Heart left ventricle (tissue), 16 donors: ENCODE measurements at regions not wholly inside any gene's neighbourhood (a gene's known extent, or its start where the extent isn't known, plus 50 kb on each side); places are given as distances from the start of the nearest gene placed in this dataset.

Source experiments
- ATAC-seq, 4 donors: fragments of 200-7000 bp; cut with Tn5 transposase; one replicate each; pipeline ENCODE4 v1.9.1; 2020 to 2022; ENCODE audit warnings: moderate library complexity in 4 of 4, mild to moderate bottlenecking in 3 of 4, moderate number of reproducible peaks in 1 of 4
- DNase-seq, 5 donors: peaks; one replicate each; pipeline ENCODE4 v3.0.0-alpha.2; 2020
- H3K27ac ChIP-seq, 12 donors: fragments of 200-600 bp; sonication (generic) in 4 of 12; one replicate each; pipeline versions ENCODE4 v1.5.0 to v1.8.0; 2016 to 2022; ENCODE audit warnings: mild to moderate bottlenecking in 2 of 12
- H3K27me3 ChIP-seq, 9 donors: fragments of 200-600 bp; sonication (generic) in 2 of 9; one replicate each; pipeline versions ENCODE4 v1.5.1 to v1.8.0; 2016 to 2022; ENCODE audit warnings: mild to moderate bottlenecking in 3 of 9
- H3K36me3 ChIP-seq, 9 donors: fragments of 200-600 bp; sonication (generic) in 2 of 9; one replicate each; pipeline versions ENCODE4 v1.5.0 to v1.8.0; 2018 to 2022; ENCODE audit warnings: mild to moderate bottlenecking in 2 of 9
- H3K4me1 ChIP-seq, 12 donors: fragments of 200-600 bp; sonication (generic) in 4 of 12; one replicate each; pipeline versions ENCODE4 v1.5.0 to v1.8.0; 2016 to 2022; ENCODE audit warnings: mild to moderate bottlenecking in 3 of 12
- H3K4me3 ChIP-seq, 12 donors: fragments of 200-600 bp; sonication (generic) in 4 of 12; one replicate each; pipeline versions ENCODE4 v1.5.0 to v1.8.0; 2017 to 2022; ENCODE audit warnings: mild to moderate bottlenecking in 9 of 12, moderate library complexity in 4 of 12
- H3K9me3 ChIP-seq, 12 donors: fragments of 200-600 bp; sonication (generic) in 4 of 12; one replicate each; pipeline versions ENCODE4 v1.5.0 to v1.8.0; 2016 to 2022; ENCODE audit warnings: mild to moderate bottlenecking in 1 of 12
- POLR2A ChIP-seq, 2 donors: fragments of 450-650 bp; IDR thresholded peaks; one replicate each; pipeline ENCODE4 v1.6.1; 2017; ENCODE audit warnings: antibody characterized with exemption in 2 of 2, mild to moderate bottlenecking in 2 of 2, moderate library complexity in 2 of 2
- WGBS, 4 donors: extraction: QIAGEN DNeasy Blood & Tissue Kit in 2 of 4; methylation state at CpG; one replicate each; pipeline versions ENCODE4 v1.1.5 to v1.1.7; 2013 to 2018; 5-methylcytosine and 5-hydroxymethylcytosine counted together
- intact Hi-C, 10 donors: fragments of 100-400 bp; cut with DNase I; formaldehyde crosslinking; loops; one replicate each; pipeline versions ENCODE4 v1.11.1 to v1.14.2; 2022
- TF ChIP-seq, protein P1 (sequence below), 12 donors: fragments of 200-600 bp; sonication (generic) in 4 of 12; IDR thresholded peaks; one replicate each; pipeline versions ENCODE4 v1.5.0 to v1.8.0; 2018 to 2022; ENCODE audit warnings: antibody characterized with exemption in 12 of 12, mild to moderate bottlenecking in 5 of 12
- donor health status: ischemic (EF 13 %, LVEDD 7.1; RV severe dilation, severe dysfunction).
- donor health status: healthy with polysubstance abuse.
- donor health status: DM: no; HTN: yes; CAD: no.
- donor health status: DM: no; HTN: no; CAD: no.
- donor health status: ischemic (EF 25% LVEDD 6.9; RV normal size, moderate dysfunction).
- donor health status: ischemic (EF 25% LVEDD 5.7; RV mildly dilated, moderate dysfunction).
- donor health status: healthy.
- donor health status: DM: yes; HTN: yes; CAD: no.
- donor health status: ischemic (EF 35%, LVEDD 5.7; RV mildly dilated, moderate dysfunction).
- donor health status: nonischemic (EF 11% LVEDD 7.7; RV severe dilation, severe dysfunction).
- donor health status: DM: yes; HTN: yes; CAD: no.
- donor health status: PGD.
- donor health status: ischemic (EF 29% LVEDD 5.4; RV normal size, mild dysfunction).
- donor health status: nonischemic (EF 23%, LVEDD 6.1; RV moderate dilation, normal function).

DNA sequence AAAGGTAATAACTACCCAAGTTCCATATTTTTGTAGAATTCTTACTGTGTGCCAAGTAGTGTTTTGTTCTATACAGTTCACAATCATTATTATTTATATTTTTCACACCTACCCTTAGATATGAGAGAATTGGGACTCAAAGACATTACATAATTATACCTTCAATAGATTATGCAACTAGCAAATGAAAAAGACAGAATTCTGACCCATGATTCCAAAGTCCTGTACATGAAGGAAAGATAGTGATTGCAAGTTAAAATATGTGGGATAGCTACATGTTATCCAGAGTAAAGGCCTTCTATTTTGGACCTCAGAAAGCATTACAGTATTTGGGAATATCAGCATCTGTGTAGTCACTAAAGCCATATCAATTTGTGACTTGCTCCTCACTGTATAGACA is 581.0 kb downstream of the ELAVL2 start:
- DNase-seq (no peak), ATAC-seq (no peak)
- Histone ChIP-seq H3K27me3 (no peaks in the 10 kb centered on the region), H3K4me3 (no peak overlapping the region), H3K36me3 (no peaks in the 10 kb centered on the region), H3K4me1 (no peaks in the 10 kb centered on the region), H3K9me3 (peaks cover 0 to 7% (median 0%) of the 10 kb centered on the region in 12 donors), H3K27ac (no peak overlapping the region)
- intact Hi-C loops = no loop called here
- TF ChIP-seq POLR2A (IDR thresholded peaks at IDR 0.05) = no peak
- TF ChIP-seq, protein P1, sequence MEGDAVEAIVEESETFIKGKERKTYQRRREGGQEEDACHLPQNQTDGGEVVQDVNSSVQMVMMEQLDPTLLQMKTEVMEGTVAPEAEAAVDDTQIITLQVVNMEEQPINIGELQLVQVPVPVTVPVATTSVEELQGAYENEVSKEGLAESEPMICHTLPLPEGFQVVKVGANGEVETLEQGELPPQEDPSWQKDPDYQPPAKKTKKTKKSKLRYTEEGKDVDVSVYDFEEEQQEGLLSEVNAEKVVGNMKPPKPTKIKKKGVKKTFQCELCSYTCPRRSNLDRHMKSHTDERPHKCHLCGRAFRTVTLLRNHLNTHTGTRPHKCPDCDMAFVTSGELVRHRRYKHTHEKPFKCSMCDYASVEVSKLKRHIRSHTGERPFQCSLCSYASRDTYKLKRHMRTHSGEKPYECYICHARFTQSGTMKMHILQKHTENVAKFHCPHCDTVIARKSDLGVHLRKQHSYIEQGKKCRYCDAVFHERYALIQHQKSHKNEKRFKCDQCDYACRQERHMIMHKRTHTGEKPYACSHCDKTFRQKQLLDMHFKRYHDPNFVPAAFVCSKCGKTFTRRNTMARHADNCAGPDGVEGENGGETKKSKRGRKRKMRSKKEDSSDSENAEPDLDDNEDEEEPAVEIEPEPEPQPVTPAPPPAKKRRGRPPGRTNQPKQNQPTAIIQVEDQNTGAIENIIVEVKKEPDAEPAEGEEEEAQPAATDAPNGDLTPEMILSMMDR (IDR thresholded peaks at IDR 0.05) = no peak

- H3K36me3 ChIP-seq = no peaks in the 10 kb centered on the region
- WGBS, 4 donors = 73 to 76% (median 74%) methylated on average over 9 of the region's 9 CpGs
- no peak for TF ChIP-seq POLR2A (IDR thresholded peaks at IDR 0.05)
- TF ChIP-seq, protein P1 (IDR thresholded peaks at IDR 0.05) = no peak
- intact Hi-C loops = no loop called here
- H3K4me3 ChIP-seq = no peak overlapping the region
- peaks cover 0 to 11% (median 0%) of the 10 kb centered on the region in 12 donors for H3K9me3 ChIP-seq
- no peaks in the 10 kb centered on the region for H3K4me1 ChIP-seq
- no peaks in the 10 kb centered on the region for H3K27me3 ChIP-seq
- ATAC-seq (no peak), DNase-seq (no peak)
- H3K27ac ChIP-seq = no peak overlapping the region
Measured at GRCh38 chr9:23254404-23255184, 571.4 kb downstream of the ELAVL2 start.

- Histone ChIP-seq H3K27me3 (no peaks in the 10 kb centered on the region), H3K4me1 (no peaks in the 10 kb centered on the region), H3K36me3 (no peaks in the 10 kb centered on the region), H3K9me3 (peaks cover 0 to 11% (median 0%) of the 10 kb centered on the region in 12 donors), H3K27ac (no peak overlapping the region), H3K4me3 (no peak overlapping the region)
- ATAC-seq (no peak), DNase-seq (no peak)
- 71 to 75% (median 73%) methylated on average over 3 of the region's 3 CpGs for WGBS, 4 donors
- intact Hi-C loops = no loop called here
- no peak for TF ChIP-seq POLR2A (IDR thresholded peaks at IDR 0.05)
- TF ChIP-seq, protein P1 (IDR thresholded peaks at IDR 0.05) = no peak
Measured at GRCh38 chr9:23255346-23255745, 570.7 kb downstream of the ELAVL2 start.

DNA sequence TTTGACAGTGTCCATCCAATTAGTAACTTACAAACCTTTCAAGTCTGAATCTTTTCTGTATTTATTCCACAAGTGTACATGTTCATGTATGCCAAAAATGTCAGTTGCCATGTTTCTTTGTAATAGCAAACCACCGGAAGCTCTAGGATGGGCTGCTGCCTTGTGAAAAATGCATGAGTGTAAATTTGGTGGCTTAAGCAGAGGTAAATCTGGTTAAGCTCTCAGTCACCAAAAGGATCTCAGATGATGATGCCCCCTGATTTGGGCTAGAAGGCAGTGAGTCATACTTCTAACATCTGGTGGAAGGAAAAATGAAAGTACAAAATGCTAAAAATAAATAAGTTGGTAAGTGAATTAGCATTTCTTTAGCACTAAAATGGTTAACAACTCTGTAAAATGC is 567.5 kb downstream of the ELAVL2 start:
- no peak for DNase-seq
- no peak for TF ChIP-seq POLR2A (IDR thresholded peaks at IDR 0.05)
- TF ChIP-seq, protein P1 (IDR thresholded peaks at IDR 0.05) = no peak
- H3K27me3 ChIP-seq = no peaks in the 10 kb centered on the region
- no peak overlapping the region for H3K4me3 ChIP-seq
- H3K27ac ChIP-seq = no peak overlapping the region
- no peaks in the 10 kb centered on the region for H3K4me1 ChIP-seq
- H3K36me3 ChIP-seq = no peaks in the 10 kb centered on the region
- intact Hi-C loops = no loop called here
- 80 to 94% (median 88%) methylated on average over 1 of the region's 1 CpG for WGBS, 4 donors
- no peaks in the 10 kb centered on the region for H3K9me3 ChIP-seq
- no peak for ATAC-seq
